Left colon (tissue), 2 donors: ENCODE measurements at regions not wholly inside any gene's neighbourhood (a gene's known extent, or its start where the extent isn't known, plus 50 kb on each side); places are given as distances from the start of the nearest gene placed in this dataset.
"Not testable (repeated sequence)": the region's sequence is repeated elsewhere in the genome, so short reads cannot be mapped to it uniquely, and the experiment has no call there.

Experiments
- ATAC-seq: fragments of 200-7000 bp; cut with Tn5 transposase; one replicate; pipeline ENCODE4 v1.9.1; 2020; ENCODE audit warnings: mild to moderate bottlenecking, moderate library complexity
- DNase-seq, 2 donors: peaks; one replicate each; pipeline ENCODE4 v3.0.0-alpha.2; 2020
- intact Hi-C, 2 donors: fragments of 100-400 bp; cut with DNase I in 1 of 2; cut with micrococcal nuclease in 1 of 2; formaldehyde crosslinking; loops; one replicate each; pipeline versions ENCODE4 v1.11.2 to v1.14.0; 2022; cut with DNase I, micrococcal nuclease
- donor health status: DM: no; HTN: no; CAD: no.
- donor health status: DM: yes; HTN: yes; CAD: no.

DNA sequence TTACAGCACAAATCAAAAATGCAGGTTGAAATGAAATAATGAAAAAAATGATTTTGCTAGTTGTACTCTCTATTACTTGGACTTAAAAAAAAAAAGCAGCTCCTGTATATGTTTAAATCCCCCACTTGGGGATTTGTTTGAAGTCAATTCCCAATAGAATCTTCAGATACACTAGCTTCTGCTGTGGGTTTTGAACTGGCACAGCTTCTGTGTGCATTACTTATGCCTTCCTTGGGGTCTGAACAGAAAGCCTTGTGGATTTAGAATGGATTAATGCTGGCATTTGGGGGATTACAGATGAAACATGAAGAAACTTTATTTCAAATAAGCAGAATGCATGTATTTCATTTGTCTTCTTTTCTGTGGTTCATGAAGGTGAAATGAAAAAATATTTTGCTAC lies 513.2 kb upstream of the TBL1XR1 start:
- DNase-seq (no peak), ATAC-seq (no peak)
- intact Hi-C loops: no loop called here

DNA sequence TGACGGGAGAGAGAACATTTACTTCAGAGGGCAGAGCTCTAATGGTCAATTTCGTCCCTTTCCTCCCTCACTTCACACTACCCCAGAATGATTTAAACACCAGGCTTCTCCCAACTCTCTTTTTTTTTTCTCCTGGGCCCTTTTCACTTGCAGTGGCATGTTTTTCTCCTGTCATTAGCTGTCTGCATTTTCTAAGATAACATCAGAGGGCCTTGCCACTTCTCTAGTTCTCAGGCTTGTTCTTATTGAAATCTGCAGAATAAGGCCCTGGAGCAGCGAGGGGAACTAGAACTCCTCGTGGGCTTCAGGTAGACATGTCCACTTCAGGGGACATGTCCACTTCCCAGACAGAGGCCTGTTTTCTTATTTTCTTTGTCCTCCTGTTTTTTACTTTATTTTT lies 514.4 kb upstream of the TBL1XR1 start:
- intact Hi-C loops: no loop called here
- DNase-seq: no peak
- no peak for ATAC-seq

DNA sequence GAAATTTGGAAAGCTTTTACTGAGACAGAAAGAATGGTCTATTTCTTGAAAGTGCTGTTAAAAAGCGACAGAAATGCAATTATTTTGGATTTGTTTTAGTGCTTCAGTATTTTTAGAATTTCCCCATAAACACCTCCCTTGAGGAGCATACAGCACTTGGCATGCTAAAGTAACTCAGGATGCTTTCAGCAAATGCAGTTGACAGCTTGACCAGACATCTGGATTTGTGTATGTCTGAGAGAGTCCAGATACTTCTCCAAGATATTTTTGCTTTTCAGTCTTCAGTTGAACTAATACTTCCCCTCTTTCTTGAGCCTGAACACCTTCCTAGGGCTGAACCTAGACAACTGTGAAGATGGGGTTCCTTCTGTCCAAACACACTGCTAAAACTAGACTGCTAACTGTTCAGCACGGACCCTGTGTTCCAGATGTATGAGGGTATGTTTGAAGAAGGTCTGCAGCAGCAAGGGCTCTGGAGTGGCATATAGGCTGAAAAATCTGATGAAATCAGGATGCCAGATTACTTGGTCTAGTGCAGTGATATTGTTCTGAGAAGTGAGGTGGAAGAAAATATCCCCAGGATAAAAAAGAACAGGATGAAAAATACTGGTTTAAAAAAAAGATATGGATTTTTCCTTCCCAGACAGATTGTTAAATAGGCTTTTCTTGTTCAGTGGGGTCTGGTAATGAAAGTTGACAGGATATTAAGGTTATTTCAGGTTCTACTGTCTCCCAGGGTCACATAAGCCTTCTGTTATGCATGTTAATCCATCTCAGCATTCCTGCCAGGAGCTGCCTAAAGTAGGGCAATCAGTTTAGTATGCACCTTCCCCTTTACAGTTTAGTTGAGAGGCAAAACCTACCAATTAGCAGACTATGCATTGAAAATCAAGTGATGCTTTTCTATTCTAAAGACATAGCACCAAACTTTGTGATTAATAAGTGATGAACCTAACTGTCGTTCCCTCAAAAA lies 516.9 kb upstream of the TBL1XR1 start:
- ATAC-seq (no peak), DNase-seq (no peak)
- intact Hi-C loops: no loop called here

DNA sequence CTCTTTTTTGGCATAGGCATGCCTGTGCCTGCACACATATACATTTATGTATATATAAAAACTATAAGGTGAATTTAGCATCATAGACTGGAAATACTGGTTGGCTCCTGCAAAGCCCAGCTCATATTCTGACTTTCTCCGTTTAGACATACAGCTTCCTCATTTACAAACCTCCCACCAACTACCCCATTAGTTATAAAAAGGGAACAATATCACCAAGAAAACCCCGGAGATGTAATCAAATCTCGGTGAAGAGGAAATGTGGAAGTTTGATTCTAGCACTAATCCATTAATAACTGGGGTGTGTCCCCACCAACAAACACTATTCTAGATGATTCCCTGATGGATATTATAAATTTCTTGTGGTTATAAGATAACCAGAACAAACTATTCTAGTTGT lies 517.7 kb upstream of the TBL1XR1 start:
- DNase-seq: no peak
- intact Hi-C loops: no loop called here
- ATAC-seq: no peak

DNA sequence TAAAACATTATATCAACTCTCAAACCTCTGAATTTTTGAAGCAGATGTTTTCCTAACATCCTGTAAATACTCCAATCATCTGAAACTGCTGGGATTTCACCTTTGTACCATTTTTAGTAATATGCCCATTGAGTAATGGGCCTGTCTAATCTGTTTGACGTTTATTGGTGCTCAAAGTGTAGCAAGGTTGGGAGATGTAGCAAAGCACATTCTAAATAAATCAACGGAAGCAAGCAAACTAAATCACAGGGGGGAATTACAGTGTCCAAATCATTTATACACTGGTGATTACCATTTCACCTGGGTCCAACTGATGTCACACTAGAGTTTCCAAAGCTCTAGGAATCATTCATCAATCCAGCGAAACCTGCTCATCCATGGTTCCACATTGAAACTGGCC lies 518.7 kb upstream of the TBL1XR1 start:
- DNase-seq (no peak), ATAC-seq (no peak)
- intact Hi-C loops: no loop called here

DNA sequence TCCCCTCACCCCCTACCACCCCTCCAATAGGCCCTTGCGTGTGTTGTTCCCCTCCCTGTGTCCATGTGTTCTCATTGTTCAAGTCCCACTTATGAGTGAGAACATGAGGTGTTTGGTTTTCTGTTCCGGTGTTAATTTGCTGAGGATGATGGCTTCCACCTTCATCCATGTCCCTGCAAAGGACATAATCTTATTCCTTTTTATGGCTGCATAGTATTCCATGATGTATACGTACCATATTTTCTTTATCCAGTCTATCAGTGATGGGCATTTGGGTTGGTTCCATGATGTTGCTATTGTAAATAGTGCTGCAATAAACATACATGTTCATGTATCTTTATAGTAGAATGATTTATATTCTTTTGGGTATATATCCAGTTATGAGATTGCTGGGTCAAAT lies 523.6 kb upstream of the TBL1XR1 start:
- intact Hi-C loops, DNase-seq, ATAC-seq: not testable (repeated sequence)

DNA sequence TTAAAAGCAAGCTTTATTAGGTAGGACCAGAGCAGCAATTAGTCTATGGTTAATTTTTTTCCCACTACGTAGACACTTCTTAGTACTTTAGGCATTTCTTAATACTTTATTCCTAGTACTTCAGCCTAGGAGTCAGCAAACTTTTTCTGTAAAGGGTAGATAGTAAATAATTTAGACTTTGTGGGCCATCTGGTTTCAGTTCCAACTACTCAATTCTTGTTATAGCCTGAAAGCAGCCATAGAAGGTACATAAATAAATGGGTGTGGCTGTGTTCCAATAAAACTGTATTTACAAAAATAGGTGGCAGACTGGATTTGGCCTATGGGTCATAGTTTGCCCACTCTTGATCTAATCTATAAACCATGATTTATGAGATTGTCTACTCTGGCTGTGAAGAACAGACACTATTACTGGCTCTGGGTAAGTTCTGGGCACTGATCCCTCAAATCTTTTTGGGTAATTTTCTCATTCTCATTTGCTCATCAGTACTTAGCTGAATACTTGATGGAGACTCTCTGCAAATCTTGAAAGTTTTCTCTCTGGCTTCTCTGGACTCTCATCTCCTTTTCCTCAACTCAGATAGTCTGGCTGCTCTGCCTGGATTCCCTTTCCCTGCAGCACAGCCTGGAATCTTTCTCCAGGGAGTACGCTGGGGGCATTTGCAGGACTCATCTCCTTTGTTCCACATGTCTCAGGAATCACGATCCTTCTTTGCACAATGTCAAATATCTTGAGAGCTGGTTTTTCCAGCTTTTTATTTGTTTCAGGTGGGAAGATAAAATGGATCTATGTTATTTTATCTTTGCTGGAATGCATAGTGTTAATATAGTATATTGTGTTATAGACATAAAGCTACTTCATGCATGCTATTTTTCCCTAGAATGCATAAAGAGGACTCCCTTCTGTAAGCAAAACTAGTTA lies 524.8 kb upstream of the TBL1XR1 start:
- intact Hi-C loops: no loop called here
- DNase-seq (no peak), ATAC-seq (peak; percentile 19)

DNA sequence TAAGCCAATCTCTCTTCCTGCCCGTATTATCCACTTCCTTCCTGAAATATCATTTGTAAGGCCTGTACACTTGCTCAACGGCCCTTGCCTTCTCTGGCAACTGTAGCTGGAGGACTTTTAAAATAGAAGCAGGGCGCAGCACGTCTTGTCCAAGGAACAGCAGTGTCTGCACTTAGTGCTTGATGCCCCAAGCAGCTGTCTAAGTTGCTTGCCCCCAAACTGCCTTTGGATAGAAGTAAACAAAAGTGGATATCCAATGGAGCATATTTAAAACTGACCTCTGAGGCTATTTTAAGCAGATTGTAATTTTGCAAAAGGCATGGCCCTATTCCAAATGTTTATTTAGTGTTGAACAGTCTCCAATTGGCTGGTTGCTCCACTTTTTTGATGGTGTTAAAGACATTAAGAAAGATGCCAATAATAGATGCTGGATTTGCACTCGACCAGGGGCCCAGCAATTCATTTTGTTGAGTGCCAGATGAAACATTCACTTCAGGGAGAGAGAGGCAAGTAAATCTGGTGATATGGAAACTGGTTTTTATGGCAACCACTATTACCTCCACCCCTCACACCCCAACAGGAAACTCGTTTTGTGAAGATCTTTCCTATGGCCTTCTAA lies 526.8 kb upstream of the TBL1XR1 start:
- DNase-seq (peak; percentile 12 to 66), ATAC-seq (no peak)
- intact Hi-C loops: no loop called here

DNA sequence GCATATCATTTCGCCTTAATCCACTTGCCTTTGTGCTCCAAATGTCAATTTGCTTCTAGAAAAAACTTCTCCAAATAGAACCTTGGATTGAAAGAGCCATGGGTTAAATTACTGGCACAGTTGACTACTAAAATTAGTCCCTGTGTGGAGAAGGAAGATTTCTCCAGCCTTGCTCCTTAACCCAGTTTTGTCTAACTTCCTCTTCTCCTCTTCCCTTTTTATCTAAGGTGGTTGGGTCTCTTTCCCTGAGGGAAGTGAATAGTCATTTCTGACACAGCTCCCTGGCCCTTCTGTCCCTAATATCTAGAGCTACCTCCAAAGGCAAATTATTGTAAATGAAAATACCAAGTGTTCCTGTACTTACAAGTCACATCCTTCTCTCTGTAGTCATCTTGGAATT lies 527.9 kb upstream of the TBL1XR1 start:
- intact Hi-C loops: no loop called here
- ATAC-seq: no peak
- DNase-seq: no peak

DNA sequence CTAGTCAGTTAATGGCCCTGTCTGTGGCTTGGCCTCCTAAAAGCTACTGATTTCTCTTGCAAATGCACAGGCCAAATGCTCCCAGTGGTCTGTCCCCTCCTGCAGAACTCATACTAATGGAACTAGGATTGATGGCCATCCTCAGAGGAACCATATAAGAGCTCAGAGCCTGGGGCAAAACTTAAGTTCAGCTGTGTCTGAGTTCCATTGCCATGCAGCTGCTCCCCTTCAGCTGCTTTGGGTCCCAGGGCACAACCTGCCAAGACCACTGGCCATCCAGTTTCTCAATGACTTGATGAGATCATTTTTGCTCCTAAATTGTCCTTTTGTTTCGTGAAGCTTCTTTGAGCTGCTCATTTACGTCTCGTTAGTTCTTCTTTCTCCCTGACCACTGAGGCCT lies 529.5 kb upstream of the TBL1XR1 start:
- ATAC-seq (no peak), DNase-seq (no peak)
- intact Hi-C loops: no loop called here

DNA sequence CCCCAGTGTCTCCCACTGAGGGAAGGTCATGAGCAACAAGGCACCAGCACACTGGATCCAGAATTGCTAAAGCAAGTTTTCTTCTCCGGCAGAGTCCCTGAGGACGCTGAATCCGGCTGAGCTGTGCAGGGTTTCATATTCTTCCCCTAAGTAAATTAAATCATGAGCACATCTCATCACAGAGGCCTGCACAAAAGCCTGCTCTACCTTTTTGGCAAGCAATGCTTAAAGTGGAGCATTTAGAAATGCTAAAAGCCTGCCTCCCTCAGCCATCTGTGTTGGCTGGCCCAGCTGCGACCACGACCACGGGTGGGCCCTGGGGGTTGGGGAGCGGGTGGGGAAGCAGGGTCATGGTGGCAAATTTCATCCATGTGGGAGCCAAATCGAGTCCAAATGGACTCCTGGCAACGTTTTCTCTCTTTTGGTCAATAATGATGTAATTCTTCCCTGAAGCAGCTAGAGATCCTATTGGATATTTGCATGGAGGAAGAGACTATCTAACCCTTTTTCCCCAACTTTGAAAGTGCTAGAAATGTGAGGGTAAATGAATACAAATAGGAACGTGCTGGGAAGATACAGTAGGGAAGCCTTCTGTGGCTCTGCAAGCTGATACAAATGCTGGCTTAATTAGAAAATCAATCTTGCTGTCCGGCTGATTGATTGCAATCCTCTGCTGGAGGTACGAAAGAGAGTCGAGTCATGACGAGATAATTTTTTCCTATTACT lies 532.8 kb upstream of the TBL1XR1 start:
- no peak for ATAC-seq
- DNase-seq: no peak
- intact Hi-C loops: no loop called here

DNA sequence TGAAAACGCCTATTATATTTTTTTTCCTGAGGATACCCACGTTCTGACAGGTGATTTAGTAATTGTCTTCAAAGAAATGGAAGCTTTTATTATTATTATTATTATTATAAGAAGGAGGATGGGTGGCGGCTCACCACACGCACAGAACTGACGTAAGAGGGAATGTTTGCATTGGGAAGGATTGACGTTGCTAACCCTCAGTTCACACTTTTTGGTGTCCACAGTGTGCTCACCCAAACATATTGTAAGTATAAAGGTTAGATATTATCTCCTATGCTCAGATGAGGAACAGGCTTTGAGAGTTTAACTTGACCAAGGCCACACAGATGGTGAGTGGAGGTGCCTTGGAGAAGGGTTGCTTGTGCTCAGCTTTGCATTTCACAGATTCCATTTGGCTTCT lies 533.5 kb upstream of the TBL1XR1 start:
- intact Hi-C loops: no loop called here
- ATAC-seq (no peak), DNase-seq (no peak)

DNA sequence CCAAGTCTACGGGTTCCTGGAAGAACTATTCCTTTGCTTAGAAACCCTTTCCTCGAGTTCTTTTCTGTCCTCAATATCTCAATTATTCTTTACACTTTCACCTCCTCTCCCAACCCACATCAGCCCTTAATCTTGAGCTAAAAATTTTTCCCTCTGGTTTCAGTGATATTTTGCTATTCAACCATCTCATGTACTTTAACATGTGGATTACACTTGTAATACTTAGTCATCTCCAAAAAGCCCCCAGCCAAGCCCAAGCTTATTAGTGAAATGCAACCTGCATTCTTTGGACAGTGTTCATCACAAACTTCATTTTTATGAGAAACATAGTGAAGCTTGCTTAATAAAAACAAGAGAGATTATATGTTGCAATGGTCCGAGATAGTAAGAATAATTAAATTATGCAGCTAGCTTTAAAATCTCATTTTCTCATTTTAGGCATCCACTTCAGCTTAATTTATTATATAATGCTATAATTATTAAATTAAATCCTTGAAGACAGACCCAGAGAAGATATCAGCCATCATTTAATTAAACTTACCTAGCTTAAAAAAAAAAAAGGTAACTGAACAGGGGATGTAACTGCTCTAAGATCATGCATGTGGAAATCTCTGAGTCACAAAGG lies 534.5 kb upstream of the TBL1XR1 start:
- intact Hi-C loops: no loop called here
- DNase-seq (no peak), ATAC-seq (no peak)

DNA sequence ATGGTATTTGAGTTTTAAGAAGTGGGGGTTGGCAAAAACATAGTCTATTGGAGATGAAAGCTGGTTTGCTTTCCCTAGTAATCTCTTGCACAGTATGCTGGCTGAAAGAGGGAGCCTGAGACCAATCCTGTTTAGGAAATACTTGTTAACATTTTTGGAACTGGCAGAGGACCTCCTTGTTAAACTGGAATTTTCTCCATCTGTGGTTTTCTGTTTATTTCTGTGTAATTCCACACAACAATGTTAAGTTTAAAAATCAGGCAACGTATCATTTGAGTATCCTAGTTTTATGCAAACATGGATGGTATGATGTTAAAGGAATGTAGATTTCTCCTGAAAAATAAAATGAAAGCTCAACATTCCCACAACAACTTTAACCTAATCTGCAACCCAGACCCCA lies 536.0 kb upstream of the TBL1XR1 start:
- no peak for ATAC-seq
- intact Hi-C loops: no loop called here
- no peak for DNase-seq

DNA sequence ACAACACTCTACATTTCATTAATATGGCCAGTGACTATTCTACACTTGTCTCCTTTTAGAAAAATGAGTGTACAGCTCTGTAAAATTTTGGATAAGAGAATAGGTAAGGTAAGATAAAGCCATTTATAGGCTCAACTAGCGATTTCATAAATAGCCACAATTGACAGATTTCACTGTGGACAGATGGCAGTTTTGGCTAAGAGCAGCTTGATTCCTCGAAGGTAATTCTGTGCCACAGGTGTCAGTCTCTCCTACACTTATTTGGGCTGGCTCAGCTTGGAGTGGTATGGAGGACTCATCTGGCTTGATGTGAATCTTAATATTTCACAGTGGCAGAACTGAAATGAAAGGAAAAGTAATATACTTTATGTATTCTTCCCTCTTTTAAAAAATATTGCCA lies 536.7 kb upstream of the TBL1XR1 start:
- intact Hi-C loops: no loop called here
- no peak for ATAC-seq

DNA sequence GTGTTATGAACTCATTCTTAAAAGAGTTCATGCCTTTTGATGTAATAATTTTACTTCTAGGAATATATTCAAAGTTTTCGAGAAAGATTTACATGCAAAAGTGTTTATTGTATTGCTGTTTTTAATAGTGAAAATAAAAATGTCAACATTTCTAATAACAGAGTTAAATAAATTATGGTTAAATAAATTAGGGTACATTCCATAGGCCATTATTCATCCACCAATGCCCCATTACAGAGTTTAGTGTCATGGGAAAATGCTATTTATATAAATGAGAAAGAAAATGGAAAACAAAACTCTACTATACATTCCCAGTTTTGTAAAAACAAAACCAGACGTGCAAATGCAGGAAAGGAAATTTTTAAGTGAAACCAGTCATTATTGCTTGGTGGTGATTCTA lies 538.1 kb upstream of the TBL1XR1 start:
- intact Hi-C loops: no loop called here
- ATAC-seq: no peak
- DNase-seq: no peak

More for the DNA sequence above, 536.7 kb upstream of the TBL1XR1 start:
- DNase-seq: no peak

DNA sequence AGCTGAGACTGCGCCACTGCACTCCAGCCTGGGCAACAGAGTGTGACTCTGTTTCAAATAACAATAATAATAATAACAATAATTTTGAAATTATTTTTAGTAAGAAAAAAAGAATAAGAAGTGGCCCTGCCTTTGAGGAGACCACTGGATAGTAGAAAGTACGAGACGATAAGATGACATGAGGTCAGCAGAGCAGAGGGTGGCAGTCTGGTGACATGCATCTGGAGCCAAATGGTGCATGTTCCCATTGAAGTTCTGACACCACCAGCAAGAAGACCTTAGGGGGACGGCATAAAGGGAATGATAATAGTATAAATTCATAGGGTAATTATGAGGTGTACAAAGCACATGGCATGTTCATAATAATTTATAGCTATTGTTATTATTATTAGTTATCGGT lies 542.2 kb upstream of the TBL1XR1 start:
- intact Hi-C loops: no loop called here
- no peak for ATAC-seq
- DNase-seq: no peak

DNA sequence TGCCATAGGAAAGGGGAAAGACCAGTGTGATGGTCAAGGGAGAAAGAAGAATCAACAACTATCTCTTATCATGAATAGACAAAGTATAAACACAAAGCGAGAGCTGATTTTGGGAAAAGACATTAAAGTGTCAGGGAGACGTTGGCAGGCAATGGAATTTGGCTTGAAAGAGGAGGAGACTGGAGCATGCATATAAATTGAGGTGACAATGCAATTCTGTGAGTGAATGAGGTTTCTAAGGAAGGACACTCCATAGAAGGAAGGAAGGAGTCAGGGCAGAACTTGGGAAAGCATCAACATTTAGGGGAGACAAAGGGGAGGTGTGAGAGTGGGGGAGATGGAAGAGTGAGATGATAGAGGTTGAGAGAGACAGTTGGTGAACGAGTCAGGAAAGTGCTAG lies 543.0 kb upstream of the TBL1XR1 start:
- intact Hi-C loops: no loop called here
- no peak for DNase-seq
- no peak for ATAC-seq
